ENCODE measurements at regions not wholly inside any gene's neighbourhood (a gene's known extent, or its start where the extent isn't known, plus 50 kb on each side); places are given as distances from the start of the nearest gene placed in this dataset.

DNA sequence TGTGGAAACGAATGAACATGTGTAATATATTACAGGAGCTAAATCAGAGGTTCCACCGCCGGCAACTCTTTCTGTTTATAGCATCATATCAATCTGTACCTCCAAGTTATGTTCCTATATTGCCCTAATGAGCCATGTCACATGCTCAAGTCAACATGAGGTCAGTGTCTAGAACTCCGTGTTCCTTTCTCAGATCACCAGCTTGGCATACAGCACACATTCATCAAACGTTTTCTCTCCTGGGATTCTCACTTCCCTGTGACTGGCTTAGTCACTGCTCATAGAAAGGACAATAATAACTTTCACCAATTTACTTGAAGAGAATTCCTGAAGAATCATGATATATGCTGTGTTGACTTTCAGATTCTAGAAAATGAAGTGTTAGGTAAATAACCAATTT, 532.0 kb upstream of the SPANXN1 start:
- intact Hi-C loops (cut with DNase I), result no loop called here
- TF ChIP-seq POLR2A (IDR thresholded peaks at IDR 0.05), result no peak
- TF ChIP-seq, protein P1, sequence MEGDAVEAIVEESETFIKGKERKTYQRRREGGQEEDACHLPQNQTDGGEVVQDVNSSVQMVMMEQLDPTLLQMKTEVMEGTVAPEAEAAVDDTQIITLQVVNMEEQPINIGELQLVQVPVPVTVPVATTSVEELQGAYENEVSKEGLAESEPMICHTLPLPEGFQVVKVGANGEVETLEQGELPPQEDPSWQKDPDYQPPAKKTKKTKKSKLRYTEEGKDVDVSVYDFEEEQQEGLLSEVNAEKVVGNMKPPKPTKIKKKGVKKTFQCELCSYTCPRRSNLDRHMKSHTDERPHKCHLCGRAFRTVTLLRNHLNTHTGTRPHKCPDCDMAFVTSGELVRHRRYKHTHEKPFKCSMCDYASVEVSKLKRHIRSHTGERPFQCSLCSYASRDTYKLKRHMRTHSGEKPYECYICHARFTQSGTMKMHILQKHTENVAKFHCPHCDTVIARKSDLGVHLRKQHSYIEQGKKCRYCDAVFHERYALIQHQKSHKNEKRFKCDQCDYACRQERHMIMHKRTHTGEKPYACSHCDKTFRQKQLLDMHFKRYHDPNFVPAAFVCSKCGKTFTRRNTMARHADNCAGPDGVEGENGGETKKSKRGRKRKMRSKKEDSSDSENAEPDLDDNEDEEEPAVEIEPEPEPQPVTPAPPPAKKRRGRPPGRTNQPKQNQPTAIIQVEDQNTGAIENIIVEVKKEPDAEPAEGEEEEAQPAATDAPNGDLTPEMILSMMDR (IDR thresholded peaks at IDR 0.05), result no peak
- no peaks in the 10 kb centered on the region for H3K9me3 ChIP-seq
- ATAC-seq (no peak), DNase-seq (no peak)
- no peaks in the 10 kb centered on the region for H3K4me1 ChIP-seq
- H3K36me3 ChIP-seq (replicated peaks in 1 of 2; ENCODE audit: insufficient read depth in 1 of 2, low read depth in 2 of 2), result no peaks in the 10 kb centered on the region
- H3K27me3 ChIP-seq, result no peaks in the 10 kb centered on the region
- 40 to 65% methylated on average over 5 of the region's 5 CpGs for WGBS, 2 donors
- H3K4me3 ChIP-seq, result no peak overlapping the region
- no peak overlapping the region for H3K27ac ChIP-seq

DNA sequence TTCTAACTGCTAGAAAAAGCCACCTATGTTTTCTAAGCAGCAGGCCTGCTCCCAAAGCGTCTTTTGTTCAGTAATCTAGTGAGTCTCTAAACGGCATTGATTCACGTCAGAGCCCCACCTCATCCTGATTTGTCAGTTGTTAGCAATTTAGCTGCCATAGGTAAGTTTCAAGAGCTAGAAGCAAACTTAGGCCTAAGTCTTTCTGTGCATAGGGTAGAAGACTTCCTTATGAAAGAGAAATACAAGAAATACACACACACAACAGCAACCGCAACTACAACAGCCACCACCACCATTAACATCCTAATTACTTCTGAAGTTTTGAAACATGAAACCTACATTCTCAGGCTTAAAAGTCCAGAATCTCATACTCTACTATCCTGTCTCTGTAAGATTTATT, 531.1 kb upstream of the SPANXN1 start:
- no peak for DNase-seq
- no peaks in the 10 kb centered on the region for H3K27me3 ChIP-seq
- H3K4me3 ChIP-seq, result no peak overlapping the region
- no peak overlapping the region for H3K27ac ChIP-seq
- 45 to 47% methylated on average over 4 of the region's 4 CpGs for WGBS, 2 donors
- TF ChIP-seq, protein P1 (IDR thresholded peaks at IDR 0.05), result no peak
- no peak for TF ChIP-seq POLR2A (IDR thresholded peaks at IDR 0.05)
- intact Hi-C loops (cut with DNase I), result no loop called here
- no peaks in the 10 kb centered on the region for H3K4me1 ChIP-seq
- no peaks in the 10 kb centered on the region for H3K36me3 ChIP-seq (replicated peaks in 1 of 2; ENCODE audit: insufficient read depth in 1 of 2, low read depth in 2 of 2)
- no peak for ATAC-seq
- no peaks in the 10 kb centered on the region for H3K9me3 ChIP-seq

DNA sequence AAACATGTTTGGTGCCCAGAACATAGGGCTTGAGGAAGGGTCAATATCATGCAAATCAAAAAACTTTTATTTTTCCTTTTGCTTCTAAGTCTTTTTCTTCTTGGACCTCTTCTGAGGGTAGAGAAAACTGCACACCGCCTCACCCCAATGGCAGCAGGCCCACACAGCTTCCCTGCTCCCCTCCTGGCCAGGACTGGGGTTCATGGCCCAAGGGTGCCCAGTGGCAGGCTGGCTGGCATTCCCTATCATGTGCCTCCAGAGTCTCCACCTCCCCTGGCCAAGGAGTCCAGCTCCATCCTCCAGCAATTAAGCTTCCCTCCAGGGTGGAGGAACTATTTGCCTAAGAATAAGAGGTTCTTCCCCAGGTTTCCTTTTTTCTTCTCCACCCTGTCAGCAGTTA, 529.6 kb upstream of the SPANXN1 start:
- Histone ChIP-seq H3K36me3 (replicated peaks in 1 of 2; ENCODE audit: insufficient read depth in 1 of 2, low read depth in 2 of 2) (no peaks in the 10 kb centered on the region), H3K27me3 (no peaks in the 10 kb centered on the region), H3K27ac (no peak overlapping the region), H3K9me3 (no peaks in the 10 kb centered on the region), H3K4me1 (no peaks in the 10 kb centered on the region), H3K4me3 (no peak overlapping the region)
- ATAC-seq (no peak), DNase-seq (no peak)
- TF ChIP-seq POLR2A (IDR thresholded peaks at IDR 0.05), result no peak
- TF ChIP-seq, protein P1 (IDR thresholded peaks at IDR 0.05), result no peak
- intact Hi-C loops (cut with DNase I), result no loop called here
- 67 to 75% methylated on average over 1 of the region's 1 CpG for WGBS, 2 donors

DNA sequence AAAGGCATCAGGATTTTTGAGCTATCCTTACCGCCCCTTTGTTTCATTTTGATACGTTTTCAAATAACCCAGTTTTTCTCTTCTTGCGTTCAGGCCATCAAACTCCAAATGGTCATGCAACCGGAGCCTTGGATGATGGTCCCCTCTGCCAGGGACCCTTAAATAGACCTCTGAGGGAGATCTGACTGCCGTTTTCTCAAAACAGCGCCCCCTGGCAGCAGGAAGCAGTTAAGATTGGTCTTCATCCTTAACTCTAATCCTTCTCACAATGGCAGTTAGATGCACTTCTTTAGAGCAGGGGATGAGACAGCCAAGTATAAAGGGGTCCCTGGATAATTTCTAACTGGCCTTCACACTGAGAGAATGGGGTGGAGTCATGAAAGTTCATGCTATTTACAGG, 525.0 kb upstream of the SPANXN1 start:
- intact Hi-C loops (cut with DNase I), result no loop called here
- DNase-seq, result no peak
- H3K27me3 ChIP-seq, result no peaks in the 10 kb centered on the region
- H3K4me3 ChIP-seq, result no peak overlapping the region
- TF ChIP-seq POLR2A (IDR thresholded peaks at IDR 0.05), result no peak
- TF ChIP-seq, protein P1 (IDR thresholded peaks at IDR 0.05), result no peak
- H3K36me3 ChIP-seq (replicated peaks in 1 of 2; ENCODE audit: insufficient read depth in 1 of 2, low read depth in 2 of 2), result no peaks in the 10 kb centered on the region
- 56 to 69% methylated on average over 4 to 6 of the region's 6 CpGs for WGBS, 2 donors
- no peak for ATAC-seq
- H3K9me3 ChIP-seq, result no peaks in the 10 kb centered on the region
- H3K4me1 ChIP-seq, result no peaks in the 10 kb centered on the region
- H3K27ac ChIP-seq, result no peak overlapping the region

DNA sequence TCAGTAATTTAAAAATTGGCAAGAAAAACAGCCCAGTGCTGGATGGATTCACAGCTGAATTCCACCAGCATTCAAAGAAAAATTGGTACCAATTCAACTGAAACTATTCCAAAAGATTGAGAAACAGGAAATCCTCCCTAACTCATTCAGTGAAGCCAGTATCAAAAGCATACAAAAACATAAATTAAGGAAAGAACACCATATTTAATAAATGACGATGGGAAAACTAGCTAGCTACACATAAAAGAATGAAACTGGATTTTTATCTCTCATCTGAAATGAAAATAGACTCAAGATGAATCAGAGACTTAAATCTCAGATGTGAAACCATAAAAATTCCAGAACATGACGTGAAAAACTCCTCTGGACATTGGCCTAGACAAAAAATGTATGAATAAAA, 516.8 kb upstream of the SPANXN1 start:
- no peak overlapping the region for H3K4me3 ChIP-seq
- no peaks in the 10 kb centered on the region for H3K27me3 ChIP-seq
- TF ChIP-seq, protein P1 (IDR thresholded peaks at IDR 0.05), result no peak
- no peak for DNase-seq
- no peak for ATAC-seq
- 24 to 60% methylated on average over 2 of the region's 2 CpGs for WGBS, 2 donors
- intact Hi-C loops (cut with DNase I), result no loop called here
- no peaks in the 10 kb centered on the region for H3K36me3 ChIP-seq (replicated peaks in 1 of 2; ENCODE audit: insufficient read depth in 1 of 2, low read depth in 2 of 2)
- H3K4me1 ChIP-seq, result no peaks in the 10 kb centered on the region
- H3K27ac ChIP-seq, result no peak overlapping the region
- H3K9me3 ChIP-seq, result no peaks in the 10 kb centered on the region
